ENCODE measurements at regions not wholly inside any gene's neighbourhood (a gene's known extent, or its start where the extent isn't known, plus 50 kb on each side); places are given as distances from the start of the nearest gene placed in this dataset.

- TF ChIP-seq CTCF (conservative IDR thresholded peaks at IDR 0.05; ENCODE audit: low read depth, low read length), result no peak
- TF ChIP-seq EZH2 (IDR thresholded peaks at IDR 0.05; ENCODE audit: borderline replicate concordance, low read depth, low read length, poor library complexity, severe bottlenecking), result no peak
Measured at GRCh38 chr1:63710761-63711380, 62.9 kb upstream of the ROR1 start.
